NCI-H2196 treated with DMSO at 0.1 percent for 48 hours (cell line): ENCODE measurements at regions not wholly inside any gene's neighbourhood (a gene's known extent, or its start where the extent isn't known, plus 50 kb on each side); places are given as distances from the start of the nearest gene placed in this dataset.

Experiments used
- DNase-seq: peaks from one replicate; lab custom pipeline; 2025; ENCODE audit not compliant: unreplicated experiment; lab: John Stamatoyannopoulos, UW

DNA sequence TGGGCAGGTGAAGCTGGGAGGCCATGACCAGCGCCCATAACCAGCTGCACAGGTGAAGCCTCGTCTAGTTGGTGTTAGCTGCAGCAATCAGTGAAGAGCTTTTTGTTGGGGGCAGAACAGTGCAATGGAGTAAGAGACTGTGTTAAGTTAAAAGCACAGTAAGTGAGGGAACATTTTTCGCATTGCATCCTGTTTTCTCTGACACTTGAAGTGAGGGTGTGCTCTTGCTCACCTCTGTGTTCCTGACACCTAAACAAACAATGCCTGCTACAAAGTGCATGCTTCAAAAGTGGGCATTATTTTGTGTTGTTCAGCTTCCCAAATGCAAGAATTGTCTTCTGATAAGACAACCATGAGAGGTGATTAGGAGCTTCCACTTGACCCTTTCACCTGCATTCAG, 324.0 kb upstream of the ACVR2A start:
- DNase-seq: no peak

DNA sequence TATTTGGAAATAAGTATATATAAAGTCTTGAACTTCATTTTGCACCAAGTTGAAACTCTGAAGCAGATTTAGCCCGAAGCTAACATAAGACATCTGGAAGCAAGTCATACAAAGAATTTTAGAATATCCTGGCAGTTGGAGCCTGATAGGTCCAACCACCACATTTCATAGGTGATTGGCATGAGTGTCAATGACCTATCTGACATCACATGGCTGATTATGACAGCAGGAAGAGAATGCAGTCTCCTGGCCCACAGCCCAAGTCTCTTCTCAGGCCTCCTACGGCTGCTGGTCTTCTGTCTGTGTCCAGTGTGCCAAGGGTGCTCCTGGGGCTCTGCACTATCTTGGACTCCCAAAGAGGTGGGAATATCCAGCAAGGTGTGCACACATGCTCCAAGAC, 325.7 kb upstream of the ACVR2A start:
- DNase-seq: no peak

DNA sequence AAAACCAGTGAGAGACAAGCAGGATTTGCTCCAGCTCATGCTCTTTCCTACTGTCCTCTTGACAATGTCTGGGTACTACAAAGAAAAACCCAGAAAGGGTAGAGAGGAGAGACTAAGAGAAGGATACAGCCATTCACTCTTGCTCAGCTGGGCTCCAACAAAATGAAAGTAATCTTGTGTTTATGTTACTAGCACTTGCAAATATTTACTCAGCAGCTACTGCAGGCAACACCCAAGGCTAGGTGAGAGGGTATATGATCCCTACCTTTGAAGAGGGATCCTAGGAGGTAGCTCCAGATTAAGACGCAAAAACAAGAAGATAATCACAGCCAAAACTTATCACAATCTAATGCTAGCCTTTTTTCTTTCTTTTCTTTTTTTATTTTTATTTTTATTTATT, 329.6 kb upstream of the ACVR2A start:
- DNase-seq: no peak

DNA sequence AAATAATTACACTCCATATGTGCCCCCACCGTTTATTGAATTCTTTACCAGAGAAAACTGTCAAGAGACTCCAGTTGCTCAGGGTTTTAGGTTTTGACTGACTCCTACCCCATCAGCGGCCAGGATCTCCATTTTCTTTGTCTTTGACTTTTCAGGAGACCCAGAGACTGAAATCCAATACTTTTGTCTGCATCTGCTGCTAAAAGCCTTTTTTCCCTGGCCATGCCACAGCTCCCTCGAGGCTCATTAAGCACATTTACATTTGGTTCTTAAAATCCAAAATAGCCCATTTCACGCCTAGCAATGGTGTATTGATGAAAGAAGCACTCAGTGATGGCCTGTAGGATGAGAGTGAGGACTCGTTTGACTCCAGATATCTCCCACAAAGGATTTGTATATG, 332.6 kb upstream of the ACVR2A start:
- no peak for DNase-seq

DNA sequence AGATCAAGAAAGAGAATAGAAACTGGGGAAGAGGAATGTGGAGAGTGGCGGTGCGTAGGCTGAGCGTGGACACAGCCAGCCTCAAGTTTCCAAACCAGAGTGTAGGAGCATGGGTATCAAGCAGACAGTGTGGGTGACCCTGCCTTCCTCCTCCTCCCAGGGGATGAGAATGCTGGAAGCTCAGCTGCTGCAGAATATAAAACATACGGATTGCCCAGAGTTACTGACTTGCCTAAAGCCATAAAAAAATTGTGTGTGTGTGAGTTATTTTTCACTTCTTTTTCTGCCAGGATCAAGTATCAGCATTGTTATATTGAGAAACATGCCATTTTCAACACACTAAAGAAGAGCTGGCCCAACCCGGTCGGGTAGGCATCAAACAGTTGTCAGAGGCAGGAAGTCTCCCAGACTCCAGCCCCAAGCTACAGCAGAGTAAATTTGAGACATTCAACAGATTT, 333.3 kb upstream of the ACVR2A start:
- no peak for DNase-seq

DNA sequence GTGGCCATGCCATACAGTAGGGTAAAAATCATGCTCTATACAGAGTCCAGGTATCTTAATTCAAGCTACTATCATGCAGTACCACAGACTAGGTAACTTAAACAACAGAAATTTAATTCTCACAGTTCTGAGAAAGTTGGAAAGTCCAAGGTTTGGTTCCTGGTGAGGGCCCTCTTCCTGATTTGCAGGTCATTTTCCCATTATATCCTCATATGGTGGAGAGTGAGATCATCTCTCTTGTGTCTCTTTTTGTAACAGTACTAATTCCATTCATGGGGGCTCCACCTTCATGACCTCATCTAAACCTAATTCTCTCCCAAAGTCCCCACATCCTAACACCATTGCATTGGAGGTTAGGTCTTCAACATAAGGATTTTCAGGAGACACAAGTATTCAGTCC, 335.0 kb upstream of the ACVR2A start:
- DNase-seq: no peak

DNA sequence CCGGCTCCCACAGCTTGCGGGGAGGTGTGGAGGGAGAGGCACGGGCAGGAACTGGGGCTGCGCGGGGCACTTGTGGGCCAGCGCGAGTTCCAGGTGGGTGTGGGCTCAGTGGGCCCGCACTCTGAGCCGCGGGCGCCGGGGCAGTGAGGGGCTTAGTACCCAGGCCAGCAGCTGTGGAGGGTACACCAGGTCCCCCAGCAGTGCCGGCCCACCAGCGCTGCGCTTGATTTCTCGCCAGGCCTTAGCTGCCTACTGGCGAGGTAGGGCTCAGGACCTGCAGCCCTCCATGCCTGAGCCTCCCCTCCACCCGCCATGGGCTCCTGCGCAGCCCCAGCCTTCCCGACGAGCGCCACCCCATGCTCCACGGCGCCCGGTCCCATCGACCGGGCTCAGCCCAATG, 337.9 kb upstream of the ACVR2A start:
- no peak for DNase-seq

DNA sequence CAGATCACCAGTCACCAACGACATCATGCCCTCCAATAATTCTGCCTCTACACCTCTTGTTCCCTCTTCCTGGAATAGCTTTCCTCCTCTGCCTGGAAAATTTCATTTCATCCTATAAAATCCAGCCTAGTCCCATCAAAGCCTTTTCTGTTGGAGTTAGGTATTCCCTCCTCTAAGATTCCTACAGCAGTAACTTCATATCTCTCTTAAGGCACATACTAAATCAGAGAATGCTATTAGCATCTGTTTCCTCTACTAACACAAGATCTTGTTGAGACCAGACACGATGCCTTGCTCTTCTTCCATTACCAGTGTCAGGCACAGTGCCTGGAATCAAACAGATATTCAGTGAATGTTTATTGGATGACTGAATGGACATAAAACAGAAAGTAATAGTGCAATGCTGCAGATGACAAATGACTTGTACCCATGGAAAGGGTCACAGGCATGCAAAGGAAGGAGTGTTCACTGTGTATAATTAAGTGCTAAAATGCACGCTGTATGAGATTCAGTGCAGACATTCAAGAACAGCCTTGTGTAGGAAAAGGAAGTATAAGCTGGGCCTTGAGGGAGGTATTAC, 342.0 kb upstream of the ACVR2A start:
- DNase-seq: no peak

DNA sequence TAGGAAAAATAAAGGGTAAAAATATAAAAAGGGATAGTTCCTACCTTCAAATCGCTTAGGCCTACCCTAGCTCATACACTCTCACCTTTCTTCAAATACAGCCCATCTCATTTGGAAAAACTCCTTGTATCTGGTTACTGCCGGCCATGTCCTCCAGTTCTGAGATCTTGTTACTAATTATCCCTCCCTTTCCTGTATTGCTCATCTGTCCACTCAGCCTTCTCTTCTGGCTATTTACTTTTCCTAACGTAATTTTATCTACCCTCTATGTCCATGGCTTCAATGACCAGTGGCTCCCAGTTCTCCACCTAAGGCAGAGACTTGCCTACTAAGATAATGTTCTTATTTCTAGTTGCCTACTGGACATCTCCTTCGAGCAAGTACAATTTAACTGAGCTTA, 342.9 kb upstream of the ACVR2A start:
- peak; percentile 66 for DNase-seq

DNA sequence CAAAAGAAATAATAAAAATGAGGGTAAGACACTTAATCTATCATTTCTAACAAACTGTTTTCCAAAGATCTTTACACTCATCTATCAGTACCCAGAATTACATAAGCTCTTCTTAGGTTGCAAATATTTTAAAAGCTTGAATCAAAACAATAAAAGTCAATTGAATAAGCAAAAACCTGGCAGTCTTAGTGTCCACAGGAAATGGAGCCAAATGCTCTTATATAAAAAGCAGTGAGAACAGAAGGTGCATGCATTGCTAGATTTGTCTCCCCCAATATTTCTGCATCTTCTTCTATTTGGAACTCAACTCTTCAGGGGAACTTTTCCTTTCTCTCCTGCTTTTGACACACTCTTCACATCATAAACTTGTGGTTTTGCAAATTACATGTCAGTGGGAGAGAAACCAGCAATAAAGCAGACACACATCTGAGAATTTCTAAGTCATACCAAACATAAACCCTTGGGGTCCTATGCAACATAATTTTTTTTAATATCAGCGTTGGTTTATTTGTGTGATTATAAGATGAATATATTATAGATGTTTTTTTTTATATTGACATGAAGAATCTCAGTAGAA, 343.9 kb upstream of the ACVR2A start:
- DNase-seq: no peak

DNA sequence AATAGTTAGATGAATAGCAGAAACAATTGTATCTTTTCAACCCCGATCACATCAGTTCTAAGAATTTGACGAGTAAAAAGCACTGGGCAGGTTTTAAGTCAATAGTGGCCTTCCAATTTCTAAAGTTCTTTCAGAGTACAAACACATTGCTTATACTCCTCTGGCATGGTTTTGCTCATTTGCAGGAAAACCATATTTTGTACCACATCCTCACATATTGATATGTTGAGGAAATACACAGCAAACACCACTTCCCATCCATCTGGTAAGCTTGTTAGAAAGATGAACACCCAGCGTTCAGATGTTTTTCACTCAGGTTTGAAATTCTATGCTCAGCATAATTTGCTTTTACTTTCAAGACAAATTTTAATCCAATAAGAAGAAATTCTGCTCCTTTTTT, 344.6 kb upstream of the ACVR2A start:
- no peak for DNase-seq

DNA sequence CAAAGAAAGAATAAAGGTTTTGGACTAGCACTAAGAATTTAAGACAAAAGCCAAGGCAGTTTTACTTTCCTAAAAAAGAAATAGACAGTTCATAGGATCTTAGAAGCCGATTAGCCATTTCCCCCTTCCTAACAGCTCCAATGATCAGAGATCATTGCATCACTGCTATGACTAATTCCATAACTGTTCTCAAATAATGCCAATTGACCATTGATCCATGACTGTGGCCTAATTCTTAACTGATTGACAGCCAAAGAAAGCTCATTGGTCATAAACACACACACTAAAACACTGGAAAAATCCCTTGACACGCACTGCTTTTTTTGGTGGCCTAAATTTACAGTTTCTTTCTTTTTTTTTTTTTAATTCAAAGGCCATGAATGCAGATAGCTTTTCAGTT, 345.0 kb upstream of the ACVR2A start:
- DNase-seq: no peak

DNA sequence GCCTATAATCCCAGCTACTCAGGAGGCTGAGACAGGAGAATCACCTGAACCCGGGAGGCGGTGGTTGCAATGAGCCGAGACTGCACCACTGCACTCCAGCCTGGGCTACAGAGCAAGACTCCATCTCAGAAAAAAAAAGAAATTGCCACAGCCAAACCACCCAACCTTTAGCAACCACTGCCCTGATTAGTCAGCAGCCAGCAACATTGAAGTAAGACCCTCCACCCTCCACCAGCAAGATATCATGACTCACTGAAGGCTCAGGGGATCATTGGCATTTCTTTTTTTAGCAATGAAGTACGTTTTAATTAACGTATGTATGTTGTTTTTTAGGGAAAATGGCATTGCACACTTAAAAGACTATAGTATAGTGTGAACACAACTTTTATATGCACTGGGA, 349.1 kb upstream of the ACVR2A start:
- DNase-seq: no peak

DNA sequence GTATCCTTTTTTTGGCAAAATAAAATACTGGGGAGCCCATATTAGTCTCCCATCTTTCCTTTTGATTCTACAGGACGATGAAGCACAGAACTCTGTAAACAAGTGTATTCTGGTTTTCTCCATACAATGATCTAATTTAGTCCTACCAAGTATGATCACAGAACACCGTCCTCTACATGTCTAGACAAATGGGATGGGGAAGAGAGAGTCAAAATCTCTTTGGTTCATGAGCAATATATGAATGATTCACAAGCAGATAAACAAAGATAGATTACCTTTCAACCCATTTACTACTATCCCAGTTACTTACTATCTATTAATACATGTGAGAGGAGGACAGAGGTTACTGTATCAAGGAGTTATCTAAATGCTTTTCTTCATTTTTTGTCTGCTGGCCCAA, 352.4 kb upstream of the ACVR2A start:
- DNase-seq: no peak

DNA sequence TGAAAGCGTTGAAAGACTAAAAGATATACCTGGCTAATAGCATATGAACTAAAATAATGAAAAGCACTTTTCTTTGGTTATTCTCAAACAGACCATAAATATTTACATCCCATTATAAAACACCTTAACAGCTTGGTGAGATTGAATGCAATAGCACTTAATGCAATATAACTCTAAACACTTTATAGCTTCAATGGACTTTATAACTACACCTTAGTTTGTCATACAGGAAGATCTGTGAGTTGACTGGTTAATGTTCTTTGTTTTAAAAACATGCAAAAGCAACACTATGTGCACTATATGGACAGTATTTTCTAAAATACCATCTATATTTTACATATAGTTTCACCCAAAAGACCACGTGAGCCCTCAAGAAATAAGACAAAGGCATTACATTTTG, 353.3 kb upstream of the ACVR2A start:
- DNase-seq: no peak

DNA sequence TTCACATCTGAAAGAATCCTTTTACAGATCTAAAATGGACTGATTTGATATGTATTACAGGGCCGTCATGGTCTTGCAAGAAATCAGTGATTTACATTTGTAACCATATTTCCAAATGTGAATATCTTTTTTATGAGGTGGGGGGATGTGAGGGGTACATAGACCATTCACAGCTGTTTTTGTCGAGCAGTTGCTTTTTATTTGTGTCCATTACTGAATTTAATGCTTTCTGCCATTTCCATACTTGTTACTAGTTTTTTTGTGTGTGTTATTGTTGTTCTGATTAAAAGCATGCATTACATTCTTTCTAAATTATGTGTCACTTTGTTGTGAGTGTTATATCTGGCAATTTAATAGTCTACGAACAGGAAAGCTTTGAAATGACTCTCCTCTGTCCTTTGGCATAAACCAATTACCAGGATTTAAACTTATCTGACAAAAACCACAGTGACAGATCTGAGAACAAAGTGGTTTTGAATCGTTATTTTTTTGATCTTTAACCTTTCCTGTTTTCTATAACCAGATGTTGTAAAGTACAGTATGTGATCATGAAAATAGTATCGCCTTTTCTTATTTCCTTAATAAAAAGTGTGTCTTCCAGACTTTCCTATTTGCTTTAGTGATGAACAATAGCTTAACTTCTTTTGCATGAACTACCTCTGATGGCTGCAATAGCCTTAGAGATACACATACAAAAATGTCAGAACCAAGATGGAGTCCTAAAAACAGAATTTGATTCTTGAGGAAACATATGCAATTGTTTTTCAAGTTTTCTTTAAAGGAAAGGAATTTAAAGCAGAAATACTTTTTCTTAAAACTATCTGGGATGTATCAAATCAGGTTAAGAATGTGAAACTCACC, 354.2 kb upstream of the ACVR2A start:
- no peak for DNase-seq

DNA sequence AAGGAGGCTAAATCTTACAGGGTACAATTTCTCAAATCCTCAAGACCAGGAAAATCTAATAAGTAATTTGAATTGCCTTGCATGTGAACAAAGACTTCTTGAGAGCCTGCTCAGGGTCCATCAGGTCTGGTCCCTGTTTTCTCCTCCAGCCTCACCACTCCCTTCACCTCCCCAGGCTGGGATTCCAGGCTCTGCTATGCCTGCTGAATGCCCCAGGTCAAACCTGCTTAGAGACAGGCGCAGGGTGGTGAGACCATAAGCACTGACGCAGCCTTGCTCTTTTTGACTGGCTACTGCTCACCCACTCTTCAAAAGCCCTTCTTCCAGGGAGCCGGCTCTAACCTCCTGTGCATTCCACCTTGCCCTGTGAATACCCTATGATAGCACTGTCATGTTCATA, 356.4 kb upstream of the ACVR2A start:
- no peak for DNase-seq

DNA sequence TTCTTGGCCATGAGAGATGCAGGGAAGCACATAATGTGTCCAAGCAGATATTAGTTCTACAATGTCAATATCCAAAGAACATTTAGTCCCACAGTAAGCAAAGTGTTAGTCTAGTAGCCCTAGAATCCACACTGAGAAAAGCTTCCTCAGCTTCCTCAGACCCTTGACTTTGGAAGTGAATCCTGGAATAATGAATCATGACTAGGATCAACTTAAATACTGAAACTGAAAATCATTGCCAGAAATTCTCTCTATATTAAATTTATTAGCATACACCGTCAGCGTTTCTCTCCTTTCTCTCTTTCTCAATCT, 356.9 kb upstream of the ACVR2A start:
- no peak for DNase-seq

DNA sequence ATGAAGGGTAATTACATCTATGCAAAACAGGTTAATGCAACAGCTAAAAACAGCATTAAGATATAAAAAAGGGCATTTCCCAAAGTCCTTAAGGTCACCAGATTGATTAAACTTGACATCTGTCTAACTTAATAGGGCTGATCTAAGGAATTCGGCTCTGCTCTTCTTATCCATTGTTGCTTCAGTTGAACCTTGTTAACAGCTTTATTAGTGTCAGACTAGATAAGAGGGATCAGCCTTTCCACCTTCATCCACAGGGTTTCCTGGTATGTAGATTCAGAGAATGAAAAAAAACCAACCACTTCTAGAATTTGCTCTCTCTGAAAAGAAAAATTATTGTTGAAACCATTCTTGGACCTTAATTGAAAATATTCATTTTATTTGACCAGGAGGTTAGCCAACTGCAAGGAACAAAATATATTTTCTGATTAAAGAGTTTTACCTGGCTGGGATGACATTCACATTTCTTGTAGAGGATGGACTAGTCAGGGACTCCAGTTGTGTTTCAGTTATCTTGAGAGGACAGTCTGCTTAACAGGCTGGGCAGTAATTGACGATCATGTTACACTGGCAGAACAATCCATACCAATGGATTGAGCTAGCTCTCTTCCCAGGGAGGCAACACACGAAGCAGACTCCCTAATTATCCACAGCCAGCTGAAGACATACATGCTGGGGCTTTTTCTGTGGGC, 357.4 kb upstream of the ACVR2A start:
- DNase-seq: no peak

DNA sequence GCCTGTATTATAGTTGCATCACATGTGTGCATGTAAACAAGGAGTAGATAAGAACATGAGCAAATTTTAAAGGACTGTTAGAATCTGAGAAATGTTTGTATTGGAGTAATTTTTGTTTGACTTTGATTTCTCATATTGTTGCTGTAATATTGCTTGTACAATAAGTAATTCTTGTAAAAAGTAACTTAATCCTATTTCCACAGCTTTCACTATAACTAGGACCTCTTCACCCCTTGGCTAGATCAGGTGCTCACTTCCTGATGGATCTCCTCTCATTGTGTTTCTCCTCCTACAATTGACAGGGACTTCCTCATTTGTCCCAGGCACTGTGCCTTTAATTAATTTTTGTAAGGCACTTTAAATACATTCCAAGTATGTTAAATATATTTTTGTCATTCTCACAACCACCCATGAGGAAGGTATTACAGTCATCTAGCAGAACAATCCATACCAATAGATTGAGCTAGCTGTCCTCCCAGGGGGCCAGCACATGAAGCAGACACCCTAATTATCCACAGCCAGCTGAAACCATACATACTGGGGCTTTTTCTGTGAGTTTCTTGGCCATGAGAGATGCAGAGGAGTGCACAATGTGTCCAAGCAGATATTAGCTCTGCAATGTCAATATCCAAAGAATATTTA, 359.5 kb upstream of the ACVR2A start:
- no peak for DNase-seq

DNA sequence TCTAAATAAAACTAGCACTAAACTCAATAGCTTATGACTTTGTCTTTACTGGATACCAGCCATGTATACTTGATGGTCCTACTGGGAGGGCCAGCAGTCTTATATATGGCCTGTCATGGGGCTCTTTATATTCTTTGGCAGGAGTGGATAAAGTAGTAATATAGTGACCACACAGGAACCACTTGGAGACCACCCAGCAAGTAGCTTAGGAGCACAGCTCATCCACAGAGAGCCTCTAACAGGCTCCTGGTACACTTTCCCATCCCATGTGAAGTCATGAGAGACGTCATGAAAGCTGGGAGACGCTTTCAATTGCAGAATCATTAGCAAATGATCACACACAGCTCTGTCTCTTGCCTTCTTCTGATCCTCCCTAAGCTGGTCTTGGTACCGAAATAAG, 360.9 kb upstream of the ACVR2A start:
- DNase-seq: no peak
